ENCODE measurements at regions not wholly inside any gene's neighbourhood (a gene's known extent, or its start where the extent isn't known, plus 50 kb on each side); places are given as distances from the start of the nearest gene placed in this dataset.
A peak's percentile ranks its signal among the peaks of the same experiment; 100 is the strongest.

DNA sequence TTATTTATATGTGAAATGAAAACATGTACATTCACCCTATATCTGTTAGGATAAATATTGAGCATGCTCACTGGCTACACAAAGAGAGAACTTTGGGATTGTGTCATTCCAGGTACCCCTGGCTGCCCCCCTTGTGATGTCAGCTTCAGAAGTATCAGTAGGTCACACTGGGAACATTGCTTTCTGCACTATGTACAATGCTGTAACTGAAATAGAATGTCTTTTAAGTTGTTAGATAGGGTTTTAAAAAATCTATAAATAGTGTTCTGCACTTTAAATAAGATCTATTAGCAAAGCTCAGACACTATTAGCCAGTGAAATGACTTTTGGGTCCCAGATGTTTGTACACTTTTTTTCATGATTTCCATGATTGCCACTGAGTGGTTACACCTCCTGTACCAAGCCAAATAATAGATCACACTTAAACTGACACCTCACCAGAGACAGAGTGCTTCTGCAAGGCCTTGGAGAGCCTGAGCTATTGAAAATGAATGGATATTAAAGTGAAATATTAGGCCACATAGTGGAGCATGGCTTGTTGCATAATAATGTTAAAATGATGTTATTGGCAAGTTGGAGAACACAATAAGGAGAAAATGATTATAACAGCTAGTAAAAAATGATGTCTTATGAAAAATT lies 297.0 kb upstream of the NXPH2 start:
- Histone ChIP-seq H3K9ac (ENCODE audit: low read length) (no peak overlapping the region), H4K20me1 (ENCODE audit: low read length) (no peaks in the 10 kb centered on the region), H3K4me1 (ENCODE audit: insufficient read depth, low read length) (peaks cover 13% of the 10 kb centered on the region), H3K9me3 (ENCODE audit: low read length) (no peaks in the 10 kb centered on the region), H3K27ac (ENCODE audit: low read length) (no peak overlapping the region), H3K79me2 (ENCODE audit: low read length) (no peaks in the 10 kb centered on the region), H3K27me3 (ENCODE audit: low read length) (no peaks in the 10 kb centered on the region), H3F3A (ENCODE audit: low read length, unreplicated experiment) (peaks cover 5% of the 10 kb centered on the region), H3K4me2 (ENCODE audit: low read length) (no peak overlapping the region), H2AFZ (ENCODE audit: low read length) (no peak overlapping the region), H3K9me2 (replicated peaks; ENCODE audit: low read length) (no peaks in the 10 kb centered on the region), H3K4me3 (ENCODE audit: low read length) (no peak overlapping the region), H3K36me3 (ENCODE audit: low read depth, low read length) (no peaks in the 10 kb centered on the region)
- ChIA-PET CTCF (no interaction called here), POLR2A (ENCODE audit: unreplicated experiment) (no interaction called here)
- TF ChIP-seq, protein P1, sequence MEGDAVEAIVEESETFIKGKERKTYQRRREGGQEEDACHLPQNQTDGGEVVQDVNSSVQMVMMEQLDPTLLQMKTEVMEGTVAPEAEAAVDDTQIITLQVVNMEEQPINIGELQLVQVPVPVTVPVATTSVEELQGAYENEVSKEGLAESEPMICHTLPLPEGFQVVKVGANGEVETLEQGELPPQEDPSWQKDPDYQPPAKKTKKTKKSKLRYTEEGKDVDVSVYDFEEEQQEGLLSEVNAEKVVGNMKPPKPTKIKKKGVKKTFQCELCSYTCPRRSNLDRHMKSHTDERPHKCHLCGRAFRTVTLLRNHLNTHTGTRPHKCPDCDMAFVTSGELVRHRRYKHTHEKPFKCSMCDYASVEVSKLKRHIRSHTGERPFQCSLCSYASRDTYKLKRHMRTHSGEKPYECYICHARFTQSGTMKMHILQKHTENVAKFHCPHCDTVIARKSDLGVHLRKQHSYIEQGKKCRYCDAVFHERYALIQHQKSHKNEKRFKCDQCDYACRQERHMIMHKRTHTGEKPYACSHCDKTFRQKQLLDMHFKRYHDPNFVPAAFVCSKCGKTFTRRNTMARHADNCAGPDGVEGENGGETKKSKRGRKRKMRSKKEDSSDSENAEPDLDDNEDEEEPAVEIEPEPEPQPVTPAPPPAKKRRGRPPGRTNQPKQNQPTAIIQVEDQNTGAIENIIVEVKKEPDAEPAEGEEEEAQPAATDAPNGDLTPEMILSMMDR (conservative IDR thresholded peaks at IDR 0.05; ENCODE audit: low read depth, low read length) = no peak
- no peak for TF ChIP-seq EZH2phosphoT487 (IDR thresholded peaks at IDR 0.05; ENCODE audit: borderline replicate concordance, low read length)
- no peak for TF ChIP-seq EZH2 (IDR thresholded peaks at IDR 0.05; ENCODE audit: low read length, unreplicated experiment)
- ATAC-seq (no peak), DNase-seq (no peak)
- intact Hi-C loops (cut with micrococcal nuclease) = no loop called here
- no TSS peak for BruUV-seq (replicated peaks)

DNA sequence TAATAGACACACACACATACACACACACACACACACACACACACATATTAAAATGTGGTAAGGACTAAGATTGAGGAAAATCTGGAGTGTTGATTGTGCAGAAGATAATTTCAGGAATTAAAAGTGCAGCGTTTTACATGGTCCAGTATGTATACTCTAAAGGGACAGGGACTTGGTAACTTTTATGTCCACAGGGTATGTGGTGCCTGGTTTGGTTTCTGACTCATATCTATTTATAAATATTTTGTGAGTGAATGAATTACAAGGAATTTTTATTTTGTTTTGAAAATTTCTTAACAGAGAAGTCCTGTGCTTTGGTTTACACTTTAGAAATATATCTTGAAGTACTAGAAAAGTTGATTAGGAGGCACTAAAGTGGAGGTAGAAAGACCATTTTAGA lies 287.7 kb upstream of the NXPH2 start:
- no peak overlapping the region for H3K27ac ChIP-seq (ENCODE audit: low read length)
- H3K4me1 ChIP-seq (ENCODE audit: insufficient read depth, low read length) = peaks cover 16% of the 10 kb centered on the region
- ATAC-seq (peak; percentile 99), DNase-seq (peak; percentile 65)
- peak overlapping the region; percentile 27; the same call in 1 of the 2 replicates for H3K4me2 ChIP-seq (ENCODE audit: low read length)
- POLR2A ChIA-PET (ENCODE audit: unreplicated experiment) = no interaction called here
- H3K9ac ChIP-seq (ENCODE audit: low read length) = no peak overlapping the region
- H3K79me2 ChIP-seq (ENCODE audit: low read length) = no peaks in the 10 kb centered on the region
- no peaks in the 10 kb centered on the region for H3K36me3 ChIP-seq (ENCODE audit: low read depth, low read length)
- no peak overlapping the region for H3K4me3 ChIP-seq (ENCODE audit: low read length)
- TF ChIP-seq EZH2 (IDR thresholded peaks at IDR 0.05; ENCODE audit: low read length, unreplicated experiment) = no peak
- TF ChIP-seq, protein P1 (conservative IDR thresholded peaks at IDR 0.05; ENCODE audit: low read depth, low read length) = no peak
- TF ChIP-seq EZH2phosphoT487 (IDR thresholded peaks at IDR 0.05; ENCODE audit: borderline replicate concordance, low read length) = no peak
- CTCF ChIA-PET = no interaction called here
- H4K20me1 ChIP-seq (ENCODE audit: low read length) = no peaks in the 10 kb centered on the region
- intact Hi-C loops (cut with micrococcal nuclease) = no loop called here
- H3F3A ChIP-seq (ENCODE audit: low read length, unreplicated experiment) = no peaks in the 10 kb centered on the region
- H3K9me2 ChIP-seq (replicated peaks; ENCODE audit: low read length) = no peaks in the 10 kb centered on the region
- BruUV-seq (replicated peaks) = no TSS peak
- H2AFZ ChIP-seq (ENCODE audit: low read length) = no peak overlapping the region
- H3K9me3 ChIP-seq (ENCODE audit: low read length) = no peaks in the 10 kb centered on the region
- H3K27me3 ChIP-seq (ENCODE audit: low read length) = no peaks in the 10 kb centered on the region

DNA sequence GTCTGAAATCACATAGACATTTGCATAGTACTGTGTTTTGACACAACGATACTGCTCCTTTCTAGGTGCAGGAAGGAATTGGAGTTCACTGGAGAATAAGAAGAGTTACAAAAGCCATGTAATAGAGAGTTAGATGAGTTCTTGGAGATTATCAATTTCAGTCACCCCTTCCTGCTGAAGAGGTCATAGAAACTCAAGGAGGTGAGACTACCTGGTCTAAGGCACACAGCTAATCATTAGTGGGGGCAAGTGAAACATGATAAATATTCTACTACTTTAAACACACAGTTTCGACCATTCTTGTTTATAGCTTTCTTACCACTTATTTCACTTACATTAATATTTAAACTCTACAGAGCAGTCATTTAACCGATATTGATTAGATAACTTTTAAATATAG lies 286.9 kb upstream of the NXPH2 start:
- peaks cover 16% of the 10 kb centered on the region for H3K4me1 ChIP-seq (ENCODE audit: insufficient read depth, low read length)
- no peak overlapping the region for H3K9ac ChIP-seq (ENCODE audit: low read length)
- BruUV-seq (replicated peaks) = no TSS peak
- H3F3A ChIP-seq (ENCODE audit: low read length, unreplicated experiment) = no peaks in the 10 kb centered on the region
- ChIA-PET POLR2A (ENCODE audit: unreplicated experiment) (no interaction called here), CTCF (no interaction called here)
- H3K4me3 ChIP-seq (ENCODE audit: low read length) = no peak overlapping the region
- no peaks in the 10 kb centered on the region for H3K9me2 ChIP-seq (replicated peaks; ENCODE audit: low read length)
- no peaks in the 10 kb centered on the region for H3K9me3 ChIP-seq (ENCODE audit: low read length)
- DNase-seq (no peak), ATAC-seq (no peak)
- no peaks in the 10 kb centered on the region for H3K27me3 ChIP-seq (ENCODE audit: low read length)
- no peaks in the 10 kb centered on the region for H4K20me1 ChIP-seq (ENCODE audit: low read length)
- TF ChIP-seq, protein P1 (conservative IDR thresholded peaks at IDR 0.05; ENCODE audit: low read depth, low read length) = no peak
- TF ChIP-seq EZH2 (IDR thresholded peaks at IDR 0.05; ENCODE audit: low read length, unreplicated experiment) = no peak
- no peak for TF ChIP-seq EZH2phosphoT487 (IDR thresholded peaks at IDR 0.05; ENCODE audit: borderline replicate concordance, low read length)
- H3K27ac ChIP-seq (ENCODE audit: low read length) = no peak overlapping the region
- H3K79me2 ChIP-seq (ENCODE audit: low read length) = no peaks in the 10 kb centered on the region
- H3K36me3 ChIP-seq (ENCODE audit: low read depth, low read length) = no peaks in the 10 kb centered on the region
- H2AFZ ChIP-seq (ENCODE audit: low read length) = no peak overlapping the region
- H3K4me2 ChIP-seq (ENCODE audit: low read length) = no peak overlapping the region
- intact Hi-C loops (cut with micrococcal nuclease) = no loop called here
